ENCODE measurements at regions not wholly inside any gene's neighbourhood (a gene's known extent, or its start where the extent isn't known, plus 50 kb on each side); places are given as distances from the start of the nearest gene placed in this dataset.

- H3K27me3 ChIP-seq: no peaks in the 10 kb centered on the region
- no peak for TF ChIP-seq POLR2A (IDR thresholded peaks at IDR 0.05)
- DNase-seq (ENCODE audit: extremely low spot score in 2 of 2): no peak
- H3K36me3 ChIP-seq: no peaks in the 10 kb centered on the region
- no peaks in the 10 kb centered on the region for H3K9me3 ChIP-seq
- H3K4me3 ChIP-seq: no peak overlapping the region
- no peak overlapping the region for H3K27ac ChIP-seq
- intact Hi-C loops (cut with DNase I): no loop called here
- peaks cover 10% of the 10 kb centered on the region for H3K4me1 ChIP-seq
These were observed 118.4 kb upstream of the LNX1 start for GRCh38 chr4:53709693-53710092.

GRCh38 chr4:53707491-53707890 lies 116.2 kb upstream of the LNX1 start:
- Histone ChIP-seq H3K4me1 (peaks cover 18% of the 10 kb centered on the region), H3K27me3 (no peaks in the 10 kb centered on the region), H3K27ac (no peak overlapping the region), H3K4me3 (no peak overlapping the region), H3K36me3 (no peaks in the 10 kb centered on the region), H3K9me3 (no peaks in the 10 kb centered on the region)
- intact Hi-C loops (cut with DNase I): no loop called here
- DNase-seq (ENCODE audit: extremely low spot score in 2 of 2): no peak
- TF ChIP-seq POLR2AphosphoS5 (IDR thresholded peaks at IDR 0.05; ENCODE audit: insufficient read depth in 1 of 2, low read depth in 1 of 2): no peak
- no peak for TF ChIP-seq POLR2A (IDR thresholded peaks at IDR 0.05)
- no peak for TF ChIP-seq CTCF (IDR thresholded peaks at IDR 0.05)

GRCh38 chr4:53706422-53707032 lies 115.2 kb upstream of the LNX1 start:
- H3K4me1 ChIP-seq: peaks cover 22% of the 10 kb centered on the region
- intact Hi-C loops (cut with DNase I): no loop called here
- no peak overlapping the region for H3K27ac ChIP-seq
- H3K9me3 ChIP-seq: no peaks in the 10 kb centered on the region
- H3K27me3 ChIP-seq: no peaks in the 10 kb centered on the region
- H3K36me3 ChIP-seq: no peaks in the 10 kb centered on the region
- no peak for DNase-seq (ENCODE audit: extremely low spot score in 2 of 2)
- TF ChIP-seq POLR2AphosphoS5 (IDR thresholded peaks at IDR 0.05; ENCODE audit: insufficient read depth in 1 of 2, low read depth in 1 of 2) (no peak), CTCF (IDR thresholded peaks at IDR 0.05) (peak in 2 of 3 experiments; percentile 11 to 42)
- no peak overlapping the region for H3K4me3 ChIP-seq

- no peak for DNase-seq (ENCODE audit: extremely low spot score in 2 of 2)
- Histone ChIP-seq H3K9me3 (no peaks in the 10 kb centered on the region), H3K27ac (no peak overlapping the region), H3K27me3 (no peaks in the 10 kb centered on the region), H3K36me3 (no peaks in the 10 kb centered on the region), H3K4me3 (no peak overlapping the region), H3K4me1 (peaks cover 22% of the 10 kb centered on the region)
- intact Hi-C loops (cut with DNase I): no loop called here
- TF ChIP-seq POLR2AphosphoS5 (IDR thresholded peaks at IDR 0.05; ENCODE audit: insufficient read depth in 1 of 2, low read depth in 1 of 2) (no peak), CTCF (IDR thresholded peaks at IDR 0.05) (no peak), POLR2A (IDR thresholded peaks at IDR 0.05) (no peak)
These were observed 114.7 kb upstream of the LNX1 start for GRCh38 chr4:53705972-53706371.

GRCh38 chr4:53705151-53705764 lies 114.0 kb upstream of the LNX1 start:
- no peak overlapping the region for H3K27ac ChIP-seq
- H3K4me1 ChIP-seq: peaks cover 22% of the 10 kb centered on the region
- H3K27me3 ChIP-seq: no peaks in the 10 kb centered on the region
- H3K36me3 ChIP-seq: no peaks in the 10 kb centered on the region
- no peak for DNase-seq (ENCODE audit: extremely low spot score in 2 of 2)
- intact Hi-C loops (cut with DNase I): no loop called here
- H3K9me3 ChIP-seq: no peaks in the 10 kb centered on the region
- H3K4me3 ChIP-seq: no peak overlapping the region
- TF ChIP-seq CTCF (IDR thresholded peaks at IDR 0.05): no peak
- no peak for TF ChIP-seq POLR2AphosphoS5 (IDR thresholded peaks at IDR 0.05; ENCODE audit: insufficient read depth in 1 of 2, low read depth in 1 of 2)
- TF ChIP-seq POLR2A (IDR thresholded peaks at IDR 0.05): no peak
